ENCODE measurements at regions not wholly inside any gene's neighbourhood (a gene's known extent, or its start where the extent isn't known, plus 50 kb on each side); places are given as distances from the start of the nearest gene placed in this dataset.

DNA sequence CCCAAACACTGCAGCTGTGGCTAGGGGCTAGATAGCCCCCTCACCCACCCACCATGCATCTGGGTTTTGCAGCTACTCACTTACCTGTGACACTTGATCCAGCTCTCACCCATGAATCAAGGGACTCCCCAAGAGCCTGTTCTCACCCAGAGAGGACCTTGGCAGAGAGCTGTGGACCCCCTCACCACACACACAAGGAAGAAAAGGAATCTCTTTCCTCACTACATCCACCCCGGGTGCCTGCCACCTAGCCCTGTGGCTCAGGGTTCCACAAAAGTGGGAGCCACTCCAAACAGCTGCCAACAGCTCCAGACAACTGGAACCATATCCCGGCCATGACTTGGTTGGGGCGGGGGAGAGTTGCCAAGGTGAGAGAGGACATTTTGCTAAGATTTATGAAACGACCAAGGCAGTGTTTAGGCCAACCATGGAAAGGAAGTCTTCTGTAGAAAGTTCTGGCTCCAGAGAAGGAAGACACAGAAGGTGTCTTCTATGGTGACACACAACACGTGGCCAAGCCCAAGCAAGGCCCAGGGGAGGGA, 522.1 kb upstream of the RAB6C start:
- ChIA-PET CTCF (no interaction called here), POLR2A (no interaction called here)
- no peak for TF ChIP-seq CTCF (IDR thresholded peaks at IDR 0.05; ENCODE audit: insufficient read depth in 1 of 2, low read depth in 1 of 2, low read length in 1 of 2, severe bottlenecking in 1 of 2, unreplicated experiment in 1 of 2)
- H3K27ac Mint-ChIP-seq (ENCODE audit: unreplicated experiment): no peak overlapping the region
- Histone ChIP-seq H3K4me1 (no peaks in the 10 kb centered on the region), H3K4me3 (ENCODE audit: low read depth, low read length) (no peak overlapping the region), H3K27me3 (replicated peaks; ENCODE audit: control insufficient read depth, insufficient read depth, low read length) (no peaks in the 10 kb centered on the region), H3K9me3 (no peaks in the 10 kb centered on the region), H3K36me3 (ENCODE audit: control insufficient read depth, insufficient read depth, low read length) (no peaks in the 10 kb centered on the region)
- no TSS peak for BruUV-seq (replicated peaks)
- H3K27me3 Mint-ChIP-seq (ENCODE audit: insufficient read depth, unreplicated experiment): peaks cover 18% of the 10 kb centered on the region
- intact Hi-C loops (cut with micrococcal nuclease; ENCODE audit: unreplicated experiment): no loop called here
- DNase-seq: no peak
- no peak overlapping the region for H3K4me3 Mint-ChIP-seq (ENCODE audit: unreplicated experiment)
- no peaks in the 10 kb centered on the region for H3K9me3 Mint-ChIP-seq (ENCODE audit: unreplicated experiment)
- no peaks in the 10 kb centered on the region for H3K4me1 Mint-ChIP-seq (ENCODE audit: low read depth, unreplicated experiment)
- no peaks in the 10 kb centered on the region for H3K36me3 Mint-ChIP-seq (ENCODE audit: insufficient read depth, unreplicated experiment)

DNA sequence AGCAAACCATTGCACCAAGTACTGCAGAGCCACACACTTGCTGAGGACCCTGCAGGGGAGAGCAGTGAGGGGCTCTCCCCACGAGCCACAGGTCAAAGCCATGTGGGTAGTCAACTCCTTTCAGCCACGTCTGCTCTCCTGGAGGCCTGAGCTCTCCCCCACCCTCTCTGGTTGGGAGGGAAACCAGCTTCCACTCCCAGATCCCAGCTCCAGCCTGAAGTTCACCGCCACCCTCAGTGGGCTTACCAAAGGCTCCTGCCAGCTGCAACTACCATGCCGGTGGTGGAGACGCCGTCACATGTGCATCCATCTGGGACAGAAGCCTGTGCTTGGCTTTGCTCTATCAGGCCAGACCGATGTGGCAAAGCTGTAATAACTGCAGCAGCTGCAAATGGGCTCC, 521.5 kb upstream of the RAB6C start:
- no peaks in the 10 kb centered on the region for H3K9me3 Mint-ChIP-seq (ENCODE audit: unreplicated experiment)
- H3K4me1 ChIP-seq: no peaks in the 10 kb centered on the region
- H3K27me3 ChIP-seq (replicated peaks; ENCODE audit: control insufficient read depth, insufficient read depth, low read length): no peaks in the 10 kb centered on the region
- no peak overlapping the region for H3K4me3 Mint-ChIP-seq (ENCODE audit: unreplicated experiment)
- no peaks in the 10 kb centered on the region for H3K36me3 ChIP-seq (ENCODE audit: control insufficient read depth, insufficient read depth, low read length)
- ChIA-PET POLR2A (no interaction called here), CTCF (no interaction called here)
- no peak for TF ChIP-seq CTCF (IDR thresholded peaks at IDR 0.05; ENCODE audit: insufficient read depth in 1 of 2, low read depth in 1 of 2, low read length in 1 of 2, severe bottlenecking in 1 of 2, unreplicated experiment in 1 of 2)
- no peak overlapping the region for H3K4me3 ChIP-seq (ENCODE audit: low read depth, low read length)
- BruUV-seq (replicated peaks): no TSS peak
- intact Hi-C loops (cut with micrococcal nuclease; ENCODE audit: unreplicated experiment): no loop called here
- H3K4me1 Mint-ChIP-seq (ENCODE audit: low read depth, unreplicated experiment): no peaks in the 10 kb centered on the region
- no peak overlapping the region for H3K27ac Mint-ChIP-seq (ENCODE audit: unreplicated experiment)
- no peak for DNase-seq
- H3K36me3 Mint-ChIP-seq (ENCODE audit: insufficient read depth, unreplicated experiment): no peaks in the 10 kb centered on the region
- H3K9me3 ChIP-seq: no peaks in the 10 kb centered on the region
- H3K27me3 Mint-ChIP-seq (ENCODE audit: insufficient read depth, unreplicated experiment): peaks cover 15% of the 10 kb centered on the region

GRCh38 chr2:129458436-129458835, 521.0 kb upstream of the RAB6C start:
- no peak overlapping the region for H3K4me3 Mint-ChIP-seq (ENCODE audit: unreplicated experiment)
- intact Hi-C loops (cut with micrococcal nuclease; ENCODE audit: unreplicated experiment): no loop called here
- no TSS peak for BruUV-seq (replicated peaks)
- ChIA-PET CTCF (no interaction called here), POLR2A (no interaction called here)
- no peaks in the 10 kb centered on the region for H3K9me3 ChIP-seq
- H3K4me1 Mint-ChIP-seq (ENCODE audit: low read depth, unreplicated experiment): no peaks in the 10 kb centered on the region
- DNase-seq: no peak
- no peak overlapping the region for H3K27ac Mint-ChIP-seq (ENCODE audit: unreplicated experiment)
- H3K4me1 ChIP-seq: no peaks in the 10 kb centered on the region
- no peaks in the 10 kb centered on the region for H3K27me3 ChIP-seq (replicated peaks; ENCODE audit: control insufficient read depth, insufficient read depth, low read length)
- no peak for TF ChIP-seq CTCF (IDR thresholded peaks at IDR 0.05; ENCODE audit: insufficient read depth in 1 of 2, low read depth in 1 of 2, low read length in 1 of 2, severe bottlenecking in 1 of 2, unreplicated experiment in 1 of 2)
- no peaks in the 10 kb centered on the region for H3K36me3 Mint-ChIP-seq (ENCODE audit: insufficient read depth, unreplicated experiment)
- H3K4me3 ChIP-seq (ENCODE audit: low read depth, low read length): no peak overlapping the region
- H3K36me3 ChIP-seq (ENCODE audit: control insufficient read depth, insufficient read depth, low read length): no peaks in the 10 kb centered on the region
- H3K27me3 Mint-ChIP-seq (ENCODE audit: insufficient read depth, unreplicated experiment): peaks cover 15% of the 10 kb centered on the region
- H3K9me3 Mint-ChIP-seq (ENCODE audit: unreplicated experiment): no peaks in the 10 kb centered on the region

Measured in Caco-2 (cell line).